Adipocyte (in vitro differentiated cells): ENCODE measurements at regions not wholly inside any gene's neighbourhood (a gene's known extent, or its start where the extent isn't known, plus 50 kb on each side); places are given as distances from the start of the nearest gene placed in this dataset.
A peak's percentile ranks its signal among the peaks of the same experiment; 100 is the strongest.

Source experiments
- DNase-seq: peaks from one replicate; pipeline ENCODE4 v3.0.0-alpha.2; 2015; ENCODE audit warnings: low read depth
- H3K27me3 ChIP-seq: replicated peaks from 2 replicates; pipeline ENCODE4 v1.7.0; 2013; ENCODE audit warnings: mild to moderate bottlenecking, low read length, moderate library complexity; ENCODE audit not compliant: control insufficient read depth, insufficient read depth
- H3K36me3 ChIP-seq: 2 replicates; pipeline ENCODE4 v1.7.0; 2013; ENCODE audit warnings: low read length, mild to moderate bottlenecking, moderate library complexity; ENCODE audit not compliant: control insufficient read depth, insufficient read depth, severe bottlenecking
- H3K4me1 ChIP-seq: 2 replicates; pipeline ENCODE4 v1.7.0; 2013; ENCODE audit warnings: mild to moderate bottlenecking, low read length, moderate library complexity; ENCODE audit not compliant: control insufficient read depth, insufficient read depth
- H3K4me3 ChIP-seq: 2 replicates; pipeline ENCODE4 v1.7.0; 2013; ENCODE audit warnings: mild to moderate bottlenecking, low read length, moderate library complexity
- H3K9ac ChIP-seq: 2 replicates; pipeline ENCODE4 v1.7.0; 2013; ENCODE audit warnings: mild to moderate bottlenecking, low read length, moderate library complexity
- H3K9me3 ChIP-seq: 2 replicates; pipeline ENCODE4 v1.7.0; 2013; ENCODE audit warnings: mild to moderate bottlenecking, low read length, moderate library complexity; ENCODE audit not compliant: control insufficient read depth

GRCh38 chr2:2748399-2749205 lies 417.5 kb upstream of the MYT1L start:
- Histone ChIP-seq H3K36me3 (no peaks in the 10 kb centered on the region), H3K27me3 (peaks cover 7% of the 10 kb centered on the region), H3K4me3 (no peak overlapping the region), H3K9me3 (peaks cover 2% of the 10 kb centered on the region), H3K4me1 (no peaks in the 10 kb centered on the region), H3K9ac (no peak overlapping the region)
- no peak for DNase-seq

- Histone ChIP-seq H3K9ac (no peak overlapping the region), H3K36me3 (no peaks in the 10 kb centered on the region), H3K4me3 (no peak overlapping the region), H3K27me3 (peaks cover 7% of the 10 kb centered on the region), H3K9me3 (no peaks in the 10 kb centered on the region), H3K4me1 (peaks cover 4% of the 10 kb centered on the region)
- DNase-seq = no peak
These were observed 416.8 kb upstream of the MYT1L start for GRCh38 chr2:2747797-2748301.

GRCh38 chr2:2746731-2747130 lies 415.7 kb upstream of the MYT1L start:
- H3K9me3 ChIP-seq = no peaks in the 10 kb centered on the region
- H3K9ac ChIP-seq = no peak overlapping the region
- H3K27me3 ChIP-seq = peaks cover 7% of the 10 kb centered on the region
- DNase-seq = no peak
- H3K4me3 ChIP-seq = no peak overlapping the region
- no peaks in the 10 kb centered on the region for H3K36me3 ChIP-seq
- H3K4me1 ChIP-seq = peaks cover 4% of the 10 kb centered on the region

GRCh38 chr2:2744958-2745715 lies 414.1 kb upstream of the MYT1L start:
- Histone ChIP-seq H3K36me3 (no peaks in the 10 kb centered on the region), H3K9me3 (no peaks in the 10 kb centered on the region), H3K27me3 (peaks cover 7% of the 10 kb centered on the region), H3K4me3 (no peak overlapping the region), H3K4me1 (peaks cover 4% of the 10 kb centered on the region), H3K9ac (no peak overlapping the region)
- no peak for DNase-seq

- DNase-seq = no peak
- H3K9ac ChIP-seq = no peak overlapping the region
- no peaks in the 10 kb centered on the region for H3K9me3 ChIP-seq
- H3K36me3 ChIP-seq = no peaks in the 10 kb centered on the region
- peaks cover 4% of the 10 kb centered on the region for H3K4me1 ChIP-seq
- no peak overlapping the region for H3K4me3 ChIP-seq
- peaks cover 7% of the 10 kb centered on the region for H3K27me3 ChIP-seq
These were observed 413.0 kb upstream of the MYT1L start for GRCh38 chr2:2744107-2744506.

GRCh38 chr2:2743164-2743571 lies 412.1 kb upstream of the MYT1L start:
- H3K9ac ChIP-seq = no peak overlapping the region
- no peaks in the 10 kb centered on the region for H3K36me3 ChIP-seq
- DNase-seq = peak; percentile 2
- peaks cover 7% of the 10 kb centered on the region for H3K27me3 ChIP-seq
- peaks cover 4% of the 10 kb centered on the region for H3K4me1 ChIP-seq
- H3K4me3 ChIP-seq = no peak overlapping the region
- no peaks in the 10 kb centered on the region for H3K9me3 ChIP-seq

- no peak overlapping the region for H3K4me3 ChIP-seq
- no peak for DNase-seq
- H3K4me1 ChIP-seq = peaks cover 4% of the 10 kb centered on the region
- no peaks in the 10 kb centered on the region for H3K36me3 ChIP-seq
- no peak overlapping the region for H3K9ac ChIP-seq
- H3K9me3 ChIP-seq = no peaks in the 10 kb centered on the region
- H3K27me3 ChIP-seq = peaks cover 7% of the 10 kb centered on the region
These were observed 411.7 kb upstream of the MYT1L start for GRCh38 chr2:2742726-2743125.

GRCh38 chr2:2740238-2740775 lies 409.2 kb upstream of the MYT1L start:
- Histone ChIP-seq H3K36me3 (no peaks in the 10 kb centered on the region), H3K27me3 (peaks cover 7% of the 10 kb centered on the region), H3K4me3 (no peak overlapping the region), H3K9me3 (no peaks in the 10 kb centered on the region), H3K9ac (no peak overlapping the region), H3K4me1 (peaks cover 4% of the 10 kb centered on the region)
- no peak for DNase-seq

- Histone ChIP-seq H3K9ac (no peak overlapping the region), H3K36me3 (no peaks in the 10 kb centered on the region), H3K4me3 (no peak overlapping the region), H3K4me1 (peaks cover 4% of the 10 kb centered on the region), H3K9me3 (no peaks in the 10 kb centered on the region), H3K27me3 (peaks cover 7% of the 10 kb centered on the region)
- DNase-seq = no peak
These were observed 408.2 kb upstream of the MYT1L start for GRCh38 chr2:2739231-2739795.

- H3K4me1 ChIP-seq = peaks cover 4% of the 10 kb centered on the region
- H3K27me3 ChIP-seq = peaks cover 5% of the 10 kb centered on the region
- no peaks in the 10 kb centered on the region for H3K9me3 ChIP-seq
- H3K4me3 ChIP-seq = no peak overlapping the region
- H3K36me3 ChIP-seq = no peaks in the 10 kb centered on the region
- H3K9ac ChIP-seq = no peak overlapping the region
- DNase-seq = no peak
These were observed 407.6 kb upstream of the MYT1L start for GRCh38 chr2:2738684-2739083.

- Histone ChIP-seq H3K36me3 (no peaks in the 10 kb centered on the region), H3K4me3 (no peak overlapping the region), H3K27me3 (peaks cover 5% of the 10 kb centered on the region), H3K9ac (no peak overlapping the region), H3K4me1 (peaks cover 2% of the 10 kb centered on the region), H3K9me3 (no peaks in the 10 kb centered on the region)
- no peak for DNase-seq
These were observed 407.2 kb upstream of the MYT1L start for GRCh38 chr2:2738276-2738675.
